ENCODE measurements at regions not wholly inside any gene's neighbourhood (a gene's known extent, or its start where the extent isn't known, plus 50 kb on each side); places are given as distances from the start of the nearest gene placed in this dataset.
A peak's percentile ranks its signal among the peaks of the same experiment; 100 is the strongest.

GRCh38 chr14:65185829-65186228 lies 83.5 kb upstream of the MAX start:
- no peak for DNase-seq (ENCODE audit: low read depth)

GRCh38 chr14:65186951-65187350 lies 84.6 kb upstream of the MAX start:
- no peak for DNase-seq (ENCODE audit: low read depth)

- DNase-seq (ENCODE audit: low read depth): no peak
Observed at GRCh38 chr14:65187421-65188049, 85.2 kb upstream of the MAX start.

GRCh38 chr14:65190312-65190711 lies 88.0 kb upstream of the MAX start:
- DNase-seq (ENCODE audit: low read depth): no peak

- DNase-seq (ENCODE audit: low read depth): no peak
Observed at GRCh38 chr14:65191716-65192115, 89.4 kb upstream of the MAX start.

GRCh38 chr14:65192686-65193085 lies 90.4 kb upstream of the MAX start:
- DNase-seq (ENCODE audit: low read depth): no peak

- DNase-seq (ENCODE audit: low read depth): no peak
Observed at GRCh38 chr14:65193916-65194590, 91.7 kb upstream of the MAX start.

GRCh38 chr14:65195042-65195719 lies 92.9 kb upstream of the MAX start:
- DNase-seq (ENCODE audit: low read depth): no peak

GRCh38 chr14:65198346-65198745 lies 96.0 kb upstream of the MAX start:
- DNase-seq (ENCODE audit: low read depth): no peak

- DNase-seq (ENCODE audit: low read depth): no peak
Observed at GRCh38 chr14:65200454-65200853, 98.1 kb upstream of the MAX start.

GRCh38 chr14:65203574-65203973 lies 101.3 kb upstream of the MAX start:
- no peak for DNase-seq (ENCODE audit: low read depth)

- no peak for DNase-seq (ENCODE audit: low read depth)
Observed at GRCh38 chr14:65204056-65204455, 101.7 kb upstream of the MAX start.

GRCh38 chr14:65206078-65206447 lies 103.7 kb upstream of the MAX start:
- no peak for DNase-seq (ENCODE audit: low read depth)

GRCh38 chr14:65206448-65207096 lies 104.3 kb upstream of the MAX start:
- peak; percentile 60 for DNase-seq (ENCODE audit: low read depth)

GRCh38 chr14:65208548-65208947 lies 106.2 kb upstream of the MAX start:
- DNase-seq (ENCODE audit: low read depth): no peak

GRCh38 chr14:65210118-65210821 lies 108.0 kb upstream of the MAX start:
- peak; percentile 27 for DNase-seq (ENCODE audit: low read depth)

GRCh38 chr14:65210822-65211182 lies 108.5 kb upstream of the MAX start:
- no peak for DNase-seq (ENCODE audit: low read depth)

GRCh38 chr14:65211341-65211987 lies 109.1 kb upstream of the MAX start:
- peak; percentile 59 for DNase-seq (ENCODE audit: low read depth)

GRCh38 chr14:65213316-65213715 lies 111.0 kb upstream of the MAX start:
- DNase-seq (ENCODE audit: low read depth): no peak

GRCh38 chr14:65214741-65215140 lies 112.4 kb upstream of the MAX start:
- no peak for DNase-seq (ENCODE audit: low read depth)

GRCh38 chr14:65219353-65219752 lies 117.0 kb upstream of the MAX start:
- no peak for DNase-seq (ENCODE audit: low read depth)

GRCh38 chr14:65222440-65222858 lies 120.1 kb upstream of the MAX start:
- DNase-seq (ENCODE audit: low read depth): peak; percentile 73

Measured in Daoy (cell line).